ENCODE measurements at regions not wholly inside any gene's neighbourhood (a gene's known extent, or its start where the extent isn't known, plus 50 kb on each side); places are given as distances from the start of the nearest gene placed in this dataset.

GRCh38 chr9:11551106-11551505 is 938.3 kb upstream of the PTPRD start:
- Mint-ChIP-seq H3K27me3 (ENCODE audit: unreplicated experiment) (no peaks in the 10 kb centered on the region), H3K4me3 (ENCODE audit: unreplicated experiment) (no peak overlapping the region), H3K27ac (ENCODE audit: unreplicated experiment) (no peak overlapping the region), H3K9me3 (ENCODE audit: unreplicated experiment) (no peaks in the 10 kb centered on the region), H3K4me1 (ENCODE audit: unreplicated experiment) (no peaks in the 10 kb centered on the region), H3K36me3 (ENCODE audit: low read depth, unreplicated experiment) (no peaks in the 10 kb centered on the region)
- no peak for TF ChIP-seq CTCF (IDR thresholded peaks at IDR 0.05; ENCODE audit: unreplicated experiment)
- no peak for DNase-seq (ENCODE audit: low spot score)

DNA sequence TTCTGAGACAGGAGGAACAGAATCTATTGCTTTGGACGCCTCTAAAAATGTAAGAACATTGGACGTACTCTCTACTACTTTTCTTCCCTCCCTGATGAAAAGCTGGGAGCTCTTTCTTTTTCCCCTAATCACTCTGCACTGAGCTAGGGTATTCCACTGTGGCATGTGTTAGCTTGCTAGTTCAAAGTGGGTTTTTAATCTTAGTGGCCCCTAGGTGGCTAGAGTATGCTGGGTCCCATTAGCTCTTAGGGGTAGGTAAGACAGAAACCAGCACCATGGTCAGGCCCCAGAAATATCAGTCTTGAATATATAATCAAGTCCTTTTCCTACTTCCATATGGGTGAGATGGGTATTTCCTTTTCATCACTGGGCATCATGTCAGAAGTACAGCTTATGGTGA is 945.2 kb upstream of the PTPRD start:
- no peak for TF ChIP-seq CTCF (IDR thresholded peaks at IDR 0.05; ENCODE audit: unreplicated experiment)
- H3K4me3 Mint-ChIP-seq (ENCODE audit: unreplicated experiment) = no peak overlapping the region
- H3K36me3 Mint-ChIP-seq (ENCODE audit: low read depth, unreplicated experiment) = no peaks in the 10 kb centered on the region
- no peak overlapping the region for H3K27ac Mint-ChIP-seq (ENCODE audit: unreplicated experiment)
- H3K27me3 Mint-ChIP-seq (ENCODE audit: unreplicated experiment) = no peaks in the 10 kb centered on the region
- no peaks in the 10 kb centered on the region for H3K9me3 Mint-ChIP-seq (ENCODE audit: unreplicated experiment)
- H3K4me1 Mint-ChIP-seq (ENCODE audit: unreplicated experiment) = no peaks in the 10 kb centered on the region
- DNase-seq (ENCODE audit: low spot score) = no peak

GRCh38 chr9:11559001-11559776 is 946.4 kb upstream of the PTPRD start:
- Mint-ChIP-seq H3K4me3 (ENCODE audit: unreplicated experiment) (no peak overlapping the region), H3K9me3 (ENCODE audit: unreplicated experiment) (no peaks in the 10 kb centered on the region), H3K27me3 (ENCODE audit: unreplicated experiment) (no peaks in the 10 kb centered on the region), H3K36me3 (ENCODE audit: low read depth, unreplicated experiment) (no peaks in the 10 kb centered on the region), H3K27ac (ENCODE audit: unreplicated experiment) (no peak overlapping the region), H3K4me1 (ENCODE audit: unreplicated experiment) (no peaks in the 10 kb centered on the region)
- no peak for DNase-seq (ENCODE audit: low spot score)
- no peak for TF ChIP-seq CTCF (IDR thresholded peaks at IDR 0.05; ENCODE audit: unreplicated experiment)

- no peaks in the 10 kb centered on the region for H3K36me3 Mint-ChIP-seq (ENCODE audit: low read depth, unreplicated experiment)
- DNase-seq (ENCODE audit: low spot score) = no peak
- no peaks in the 10 kb centered on the region for H3K9me3 Mint-ChIP-seq (ENCODE audit: unreplicated experiment)
- no peaks in the 10 kb centered on the region for H3K27me3 Mint-ChIP-seq (ENCODE audit: unreplicated experiment)
- H3K27ac Mint-ChIP-seq (ENCODE audit: unreplicated experiment) = no peak overlapping the region
- H3K4me1 Mint-ChIP-seq (ENCODE audit: unreplicated experiment) = no peaks in the 10 kb centered on the region
- H3K4me3 Mint-ChIP-seq (ENCODE audit: unreplicated experiment) = no peak overlapping the region
- TF ChIP-seq CTCF (IDR thresholded peaks at IDR 0.05; ENCODE audit: unreplicated experiment) = no peak
Measured at GRCh38 chr9:11577522-11577921, 964.7 kb upstream of the PTPRD start.

GRCh38 chr9:11595756-11596155 is 983.0 kb upstream of the PTPRD start:
- no peak for DNase-seq (ENCODE audit: low spot score)
- no peak overlapping the region for H3K27ac Mint-ChIP-seq (ENCODE audit: unreplicated experiment)
- no peaks in the 10 kb centered on the region for H3K36me3 Mint-ChIP-seq (ENCODE audit: low read depth, unreplicated experiment)
- no peak for TF ChIP-seq CTCF (IDR thresholded peaks at IDR 0.05; ENCODE audit: unreplicated experiment)
- no peak overlapping the region for H3K4me3 Mint-ChIP-seq (ENCODE audit: unreplicated experiment)
- no peaks in the 10 kb centered on the region for H3K27me3 Mint-ChIP-seq (ENCODE audit: unreplicated experiment)
- no peaks in the 10 kb centered on the region for H3K4me1 Mint-ChIP-seq (ENCODE audit: unreplicated experiment)
- no peaks in the 10 kb centered on the region for H3K9me3 Mint-ChIP-seq (ENCODE audit: unreplicated experiment)
